K562 (cell line): ENCODE measurements at regions not wholly inside any gene's neighbourhood (a gene's known extent, or its start where the extent isn't known, plus 50 kb on each side); places are given as distances from the start of the nearest gene placed in this dataset.

Source experiments
- ATAC-seq: fragments of 200-7000 bp; cut with Tn5 transposase; 3 replicates; pipeline ENCODE4 v1.9.1; 2020; ENCODE audit warnings: moderate library complexity
- BruUV-seq: library from RNA; stranded (reverse); fragments of 400-500 nt; replicated peaks from 2 replicates; lab custom pipeline; 2021; lab: Mats Ljungman, UMichigan
- CTCF ChIA-PET: fragments of 300-600 bp; formaldehyde crosslinking; extraction: SDS; loops from one replicate; lab custom pipeline; 2021; ENCODE audit warnings: low intra/inter-chr PET ratio; lab: Yijun Ruan, JAX
- POLR2A ChIA-PET: fragments of 300-600, 350-650 bp; sonication (Branson Sonifier 250); formaldehyde crosslinking; extraction: SDS; loops from one replicate; lab custom pipeline; 2021; ENCODE audit warnings: antibody characterized with exemption, inconsistent platforms; lab: Yijun Ruan, JAX
- DNase-seq, 4 experiments: peaks; one replicate each; pipeline versions ENCODE4 v3.0.0 to v3.0.0-alpha.2; 2011 to 2018; ENCODE audit warnings: low spot score in 3 of 4, mixed read lengths in 3 of 4; ENCODE audit errors: extremely low read depth in 1 of 4
- FAIRE-seq: peaks from 2 replicates; lab custom pipeline; 2011; peaks lifted over from hg19 to GRCh38; lab: Jason Lieb, UNC
- H2AFZ ChIP-seq: 2 replicates; pipeline ENCODE4 v1.6.0; 2011; ENCODE audit warnings: low read depth, low read length, control low read depth, inconsistent platforms
- H3K27ac ChIP-seq: fragments of 200-600 bp; 3 replicates; pipeline ENCODE4 v1.8.0; 2011; ENCODE audit warnings: low read depth, mild to moderate bottlenecking, control low read depth, inconsistent platforms, low read length, moderate library complexity, mixed read lengths; ENCODE audit errors: extremely low read depth
- H3K27me3 ChIP-seq, 2 experiments: fragments of 300-600 bp in 1 of 2; 2 replicates in 1 of 2; 3 replicates in 1 of 2; pipeline versions ENCODE4 v1.6.0 to v1.8.0; 2011; ENCODE audit warnings: inconsistent platforms in 2 of 2, low read length in 2 of 2, mild to moderate bottlenecking in 1 of 2, mixed read lengths in 1 of 2, moderate library complexity in 1 of 2; ENCODE audit not compliant: control insufficient read depth in 2 of 2, insufficient read depth in 2 of 2
- H3K36me3 ChIP-seq: fragments of 300-600 bp; 3 replicates; pipeline ENCODE4 v1.8.0; 2011; ENCODE audit warnings: mild to moderate bottlenecking, low read length, inconsistent platforms; ENCODE audit not compliant: control insufficient read depth, insufficient read depth
- H3K4me1 ChIP-seq, 2 experiments: fragments of 200-600 bp in 1 of 2; replicated peaks in 1 of 2; 2 replicates in 1 of 2; 3 replicates in 1 of 2; pipeline versions ENCODE4 v1.5.1 to v1.8.0; 2011; ENCODE audit warnings: inconsistent platforms in 2 of 2, low read length in 2 of 2, mild to moderate bottlenecking in 1 of 2, mixed read lengths in 1 of 2, moderate library complexity in 1 of 2; ENCODE audit not compliant: control insufficient read depth in 2 of 2, insufficient read depth in 2 of 2
- H3K4me2 ChIP-seq: 2 replicates; pipeline ENCODE4 v1.6.1; 2011; ENCODE audit warnings: low read length, control low read depth, inconsistent platforms, mixed read lengths; ENCODE audit not compliant: insufficient read depth
- H3K4me3 ChIP-seq: fragments of 200-600 bp; sonication (generic), shearing (Covaris generic); 2 replicates; pipeline ENCODE4 v1.5.1; 2016; ENCODE audit warnings: control low read depth, inconsistent platforms
- H3K79me2 ChIP-seq: fragments of 200-600 bp; 3 replicates; pipeline ENCODE4 v1.8.0; 2011; ENCODE audit warnings: low read length, inconsistent platforms; ENCODE audit not compliant: control insufficient read depth, insufficient read depth
- H3K9ac ChIP-seq, 2 experiments: 2 replicates each; pipeline versions ENCODE4 v1.6.0 to v1.6.1; 2011; ENCODE audit warnings: low read depth in 2 of 2, low read length in 2 of 2, control low read depth in 1 of 2, inconsistent platforms in 1 of 2, mild to moderate bottlenecking in 1 of 2, mixed read lengths in 1 of 2; ENCODE audit not compliant: insufficient read depth in 1 of 2
- H3K9me1 ChIP-seq: one replicate; pipeline ENCODE4 v1.6.0; 2011; ENCODE audit warnings: inconsistent platforms, mild to moderate bottlenecking, low read length, moderate library complexity; ENCODE audit not compliant: control insufficient read depth, insufficient read depth
- H3K9me3 ChIP-seq: replicated peaks from 2 replicates; pipeline ENCODE4 v1.5.1; 2011; ENCODE audit warnings: low read depth, low read length, inconsistent platforms; ENCODE audit not compliant: control insufficient read depth, insufficient read depth
- H4K20me1 ChIP-seq: replicated peaks from 2 replicates; pipeline ENCODE4 v1.6.1; 2011; ENCODE audit warnings: low read length, inconsistent platforms, mixed read lengths; ENCODE audit not compliant: control insufficient read depth, insufficient read depth
- ARID3A ChIP-seq: IDR thresholded peaks from 2 replicates; pipeline ENCODE4 v1.6.1; 2012; ENCODE audit warnings: low read depth, low read length, improper control_type of control experiment, borderline replicate concordance
- GTF2B ChIP-seq: IDR thresholded peaks from 2 replicates; pipeline ENCODE4 v1.6.1; 2011; ENCODE audit not compliant: insufficient read length; ENCODE audit errors: extremely low read depth
- HSF4 ChIP-seq: fragments of 250-450 bp; sonication (Bioruptor Pico); IDR thresholded peaks from 2 replicates; pipeline ENCODE4 v2.1.2; 2022; ENCODE audit warnings: mild to moderate bottlenecking, moderate library complexity, borderline replicate concordance
- KHSRP ChIP-seq: fragments of 450-650 bp; IDR thresholded peaks from 2 replicates; pipeline ENCODE4 v1.6.1; 2017
- MXD1 ChIP-seq: fragments of 250-450 bp; sonication (Bioruptor Pico); IDR thresholded peaks from 2 replicates; pipeline ENCODE4 v1.8.0; 2021; ENCODE audit warnings: borderline replicate concordance, mild to moderate bottlenecking, moderate library complexity; ENCODE audit not compliant: poor library complexity, severe bottlenecking
- MYC ChIP-seq, 2 experiments: fragments of 250-450 bp in 1 of 2; sonication (Bioruptor Pico) in 1 of 2; IDR thresholded peaks; 2 replicates each; pipeline versions ENCODE4 v1.5.1 to v1.6.1; 2012 to 2021; ENCODE audit warnings: low read depth in 2 of 2, borderline replicate concordance in 1 of 2, improper control_type of control experiment in 1 of 2, low read length in 1 of 2, mild to moderate bottlenecking in 1 of 2, moderate library complexity in 1 of 2
- POLR2AphosphoS2 ChIP-seq: IDR thresholded peaks from 2 replicates; pipeline ENCODE4 v1.6.1; 2012; ENCODE audit warnings: low read length, improper control_type of control experiment
- RAD21 ChIP-seq, 2 experiments: fragments of 250-450 bp in 1 of 2; fragments of 450-650 bp in 1 of 2; sonication (Bioruptor Pico) in 1 of 2; formaldehyde crosslinking in 1 of 2; IDR thresholded peaks in 1 of 2; conservative IDR thresholded peaks in 1 of 2; 2 replicates each; pipeline versions ENCODE4 v1.4.0 to v1.8.0; 2020 to 2022; ENCODE audit warnings: mild to moderate bottlenecking in 2 of 2, moderate library complexity in 1 of 2
- SUPT5H ChIP-seq: fragments of 450-650 bp; IDR thresholded peaks from 2 replicates; pipeline ENCODE4 v1.6.1; 2016
- ZNF444 ChIP-seq: fragments of 250-450 bp; sonication (Bioruptor Pico); IDR thresholded peaks from 2 replicates; pipeline ENCODE4 v1.4.0; 2020; ENCODE audit warnings: mild to moderate bottlenecking, moderate library complexity
- WGBS: fragments of 100-300 bp; shearing (Covaris generic); methylation state at CpG from one replicate; pipeline ENCODE4 v1.1.6; 2016; ENCODE audit warnings: low coverage, mixed read lengths; ENCODE audit not compliant: insufficient coverage; ENCODE audit errors: missing lambda C conversion rate; 5-methylcytosine and 5-hydroxymethylcytosine counted together
- in situ Hi-C: fragments of 300-500 bp; cut with MboI; formaldehyde crosslinking; loops from 4 replicates; pipeline ENCODE4 v1.15.0; 2018; ENCODE audit warnings: inconsistent platforms, mixed read lengths
- intact Hi-C: fragments of 100-400 bp; cut with micrococcal nuclease; formaldehyde crosslinking; loops from 2 replicates; pipeline ENCODE4 v1.14.2; 2022
- TF ChIP-seq, protein P1 (sequence below): fragments of 250-450 bp; sonication (Bioruptor Pico); IDR thresholded peaks from 2 replicates; pipeline ENCODE4 v1.5.0; 2021; ENCODE audit warnings: mild to moderate bottlenecking, borderline replicate concordance
- TF ChIP-seq, protein P2 (sequence below): fragments of 250-450 bp; sonication (Bioruptor Pico); IDR thresholded peaks from 2 replicates; pipeline ENCODE4 v1.5.0; 2021; ENCODE audit warnings: mild to moderate bottlenecking, moderate library complexity

DNA sequence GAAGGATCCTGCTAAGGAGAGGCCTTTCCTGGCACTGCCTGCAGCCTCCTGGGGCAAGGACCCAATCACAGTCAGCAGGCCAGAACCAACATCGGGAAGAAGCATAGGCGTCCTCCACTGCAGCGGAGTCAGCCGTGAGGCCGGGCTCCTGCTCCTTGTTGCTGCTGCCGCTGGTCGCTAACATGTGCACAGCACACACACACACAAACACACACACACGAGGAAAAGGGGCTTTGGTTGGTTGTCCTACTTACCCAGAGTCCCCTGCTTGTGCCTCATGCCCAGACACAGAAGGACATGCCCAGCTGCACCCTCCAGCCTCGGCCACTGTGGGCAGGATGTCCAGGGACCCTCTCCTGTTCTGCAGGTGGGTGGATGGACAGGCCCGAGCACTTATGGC, 209.4 kb downstream of the GLI2 start:
- ChIA-PET CTCF (no interaction called here), POLR2A (interaction anchor here (0.5 kb wide), 1 partner anchor 703 kb away, joined by 3 read pairs; no protein-coding TSS in a partner anchor)
- ATAC-seq (no peak), DNase-seq (no peak), FAIRE-seq (no peak)
- Histone ChIP-seq H3K9me1 (no peaks in the 10 kb centered on the region), H4K20me1 (no peaks in the 10 kb centered on the region; the same call in 1 of the 2 replicates), H3K4me2 (no peak overlapping the region), H3K9ac (no peak overlapping the region; a peak in 1 of 4 replicates), H3K27ac (no peak overlapping the region), H3K79me2 (no peaks in the 10 kb centered on the region), H3K4me3 (no peak overlapping the region), H3K36me3 (no peaks in the 10 kb centered on the region; the same call in 2 of the 3 replicates), H3K4me1 (peaks cover 11 to 21% of the 10 kb centered on the region in 2 experiments), H3K27me3 (peaks cover 0 to 23% of the 10 kb centered on the region in 2 experiments; a peak in 3 of 5 replicates), H2AFZ (no peak overlapping the region), H3K9me3 (no peaks in the 10 kb centered on the region)
- in situ Hi-C loops = no loop called here
- BruUV-seq = no TSS peak
- intact Hi-C loops = loop anchor here (5.0 kb wide), 1 partner anchor 33 kb away; no protein-coding TSS in a partner anchor
- 32% methylated on average over 5 of the region's 10 CpGs for WGBS
- TF ChIP-seq KHSRP = no peak
- no peak for TF ChIP-seq GTF2B
- no peak for TF ChIP-seq ZNF444
- TF ChIP-seq MYC (IDR thresholded peaks at IDR 0.05; ENCODE audit: low read depth, low read length) = no peak
- no peak for TF ChIP-seq MYC (CRISPR knock-in tag; IDR thresholded peaks at IDR 0.05; ENCODE audit: borderline replicate concordance, low read depth)
- no peak for TF ChIP-seq POLR2AphosphoS2
- TF ChIP-seq, protein P1, sequence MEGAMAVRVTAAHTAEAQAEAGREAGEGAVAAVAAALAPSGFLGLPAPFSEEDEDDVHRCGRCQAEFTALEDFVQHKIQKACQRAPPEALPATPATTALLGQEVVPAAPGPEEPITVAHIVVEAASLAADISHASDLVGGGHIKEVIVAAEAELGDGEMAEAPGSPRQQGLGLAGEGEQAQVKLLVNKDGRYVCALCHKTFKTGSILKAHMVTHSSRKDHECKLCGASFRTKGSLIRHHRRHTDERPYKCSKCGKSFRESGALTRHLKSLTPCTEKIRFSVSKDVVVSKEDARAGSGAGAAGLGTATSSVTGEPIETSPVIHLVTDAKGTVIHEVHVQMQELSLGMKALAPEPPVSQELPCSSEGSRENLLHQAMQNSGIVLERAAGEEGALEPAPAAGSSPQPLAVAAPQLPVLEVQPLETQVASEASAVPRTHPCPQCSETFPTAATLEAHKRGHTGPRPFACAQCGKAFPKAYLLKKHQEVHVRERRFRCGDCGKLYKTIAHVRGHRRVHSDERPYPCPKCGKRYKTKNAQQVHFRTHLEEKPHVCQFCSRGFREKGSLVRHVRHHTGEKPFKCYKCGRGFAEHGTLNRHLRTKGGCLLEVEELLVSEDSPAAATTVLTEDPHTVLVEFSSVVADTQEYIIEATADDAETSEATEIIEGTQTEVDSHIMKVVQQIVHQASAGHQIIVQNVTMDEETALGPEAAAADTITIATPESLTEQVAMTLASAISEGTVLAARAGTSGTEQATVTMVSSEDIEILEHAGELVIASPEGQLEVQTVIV (CRISPR knock-in tag) = no peak
- TF ChIP-seq ARID3A = no peak
- no peak for TF ChIP-seq RAD21 (CRISPR knock-in tag; conservative IDR thresholded peaks at IDR 0.05 in 1 of 2, IDR thresholded peaks at IDR 0.05 in 1 of 2)
- no peak for TF ChIP-seq HSF4
- TF ChIP-seq SUPT5H = no peak
- no peak for TF ChIP-seq MXD1 (CRISPR knock-in tag)
- TF ChIP-seq, protein P2, sequence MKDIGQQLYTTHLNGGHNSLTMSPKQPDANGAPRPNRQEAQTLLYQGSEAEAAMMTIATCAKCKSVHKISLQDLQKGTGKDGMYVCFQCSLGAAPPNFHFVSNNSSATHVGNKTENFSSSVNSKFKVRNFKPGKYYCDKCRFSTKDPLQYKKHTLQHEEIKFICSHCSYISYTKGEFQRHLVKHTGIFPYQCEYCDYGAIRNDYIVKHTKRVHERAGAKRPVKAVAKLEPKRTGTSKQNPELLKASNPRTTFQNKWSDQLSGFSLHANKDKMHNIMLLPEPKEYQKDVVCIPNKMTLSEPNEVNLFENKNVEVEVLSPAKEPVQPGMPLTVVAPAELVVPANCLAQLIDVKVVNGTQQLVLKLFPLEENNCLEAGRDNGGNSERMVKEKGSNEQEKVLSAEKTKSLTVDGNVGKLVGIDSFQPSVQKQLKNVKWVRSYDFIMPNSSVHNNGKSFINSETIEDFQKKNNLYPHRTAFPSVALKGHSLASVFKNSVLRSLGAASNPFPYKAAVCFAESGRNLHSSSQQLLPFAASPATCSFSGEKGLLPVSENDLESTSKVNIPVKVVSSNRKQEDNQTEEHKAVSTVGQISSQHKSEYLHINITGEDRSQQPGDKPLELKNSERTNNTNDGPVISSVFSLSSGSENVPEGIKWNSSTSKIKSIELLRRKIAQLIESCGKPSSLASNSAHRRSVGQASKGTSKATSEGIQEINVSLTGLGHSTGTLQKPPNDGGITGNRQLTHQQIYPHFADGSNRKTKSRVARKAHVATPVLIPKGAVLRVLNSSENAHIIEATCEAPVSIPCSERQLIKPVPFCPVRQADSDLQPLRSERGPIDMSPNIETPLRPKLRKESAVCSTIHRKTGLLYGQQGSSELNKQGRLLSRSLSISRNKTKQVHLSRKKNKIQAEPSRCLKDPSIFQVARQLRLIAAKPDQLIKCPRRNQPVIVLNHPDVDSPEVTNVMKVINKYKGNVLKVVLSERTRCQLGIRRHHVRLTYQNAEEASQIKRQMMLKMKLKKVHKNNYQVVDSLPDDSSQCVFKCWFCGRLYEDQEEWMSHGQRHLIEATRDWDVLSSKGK = no peak
